Amniotic epithelial cell (primary cell): ENCODE measurements at regions not wholly inside any gene's neighbourhood (a gene's known extent, or its start where the extent isn't known, plus 50 kb on each side); places are given as distances from the start of the nearest gene placed in this dataset.
"Not testable (repeated sequence)": the region's sequence is repeated elsewhere in the genome, so short reads cannot be mapped to it uniquely, and the experiment has no call there.

Experiments used
- DNase-seq: peaks from one replicate; pipeline ENCODE4 v3.0.0-alpha.2; 2010; ENCODE audit warnings: low read depth

DNA sequence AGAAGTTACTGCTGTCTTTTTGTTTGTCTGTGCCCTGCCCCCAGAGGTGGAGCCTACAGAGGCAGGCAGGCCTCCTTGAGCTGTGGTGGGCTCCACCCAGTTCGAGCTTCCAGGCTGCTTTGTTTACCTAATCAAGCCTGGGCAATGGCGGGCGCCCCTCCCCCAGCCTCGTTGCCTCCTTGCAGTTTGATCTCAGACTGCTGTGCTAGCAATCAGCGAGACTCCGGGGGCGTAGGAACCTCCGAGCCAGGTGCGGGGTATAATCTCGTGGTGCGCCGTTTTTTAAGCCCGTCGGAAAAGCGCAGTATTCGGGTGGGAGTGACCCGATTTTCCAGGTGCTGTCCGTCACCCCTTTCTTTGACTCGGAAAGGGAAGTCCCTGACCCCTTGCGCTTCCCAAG lies 335.6 kb downstream of the ADGRL2 start:
- DNase-seq: not testable (repeated sequence)

GRCh38 chr1:82125866-82126265 lies 325.1 kb downstream of the ADGRL2 start:
- DNase-seq: no peak

DNA sequence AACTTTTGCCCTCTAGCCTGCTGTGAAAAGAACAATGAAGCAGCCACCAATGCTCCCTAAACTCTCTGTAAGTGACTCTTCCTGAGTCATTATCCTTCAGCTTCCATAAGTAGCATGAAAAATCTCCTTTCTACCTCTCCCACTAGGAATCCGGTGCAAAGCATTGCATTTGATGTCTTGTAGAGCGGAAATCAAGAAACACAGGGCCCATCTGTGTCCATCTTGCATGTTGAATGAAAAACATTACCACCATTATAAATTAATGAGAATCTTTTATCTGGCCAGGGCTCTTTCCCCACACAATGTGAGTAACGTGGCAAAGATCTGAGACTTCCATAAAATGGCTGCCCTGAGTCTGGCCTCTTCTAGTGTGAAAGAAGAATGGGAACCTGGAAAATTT lies 324.4 kb downstream of the ADGRL2 start:
- no peak for DNase-seq

- no peak for DNase-seq
Measured at GRCh38 chr1:82121421-82121820, 320.7 kb downstream of the ADGRL2 start.

- DNase-seq: no peak
Measured at GRCh38 chr1:82116105-82116504, 315.4 kb downstream of the ADGRL2 start.

- no peak for DNase-seq
Measured at GRCh38 chr1:82114887-82115286, 314.2 kb downstream of the ADGRL2 start.

GRCh38 chr1:82110366-82111254 lies 309.9 kb downstream of the ADGRL2 start:
- no peak for DNase-seq

DNA sequence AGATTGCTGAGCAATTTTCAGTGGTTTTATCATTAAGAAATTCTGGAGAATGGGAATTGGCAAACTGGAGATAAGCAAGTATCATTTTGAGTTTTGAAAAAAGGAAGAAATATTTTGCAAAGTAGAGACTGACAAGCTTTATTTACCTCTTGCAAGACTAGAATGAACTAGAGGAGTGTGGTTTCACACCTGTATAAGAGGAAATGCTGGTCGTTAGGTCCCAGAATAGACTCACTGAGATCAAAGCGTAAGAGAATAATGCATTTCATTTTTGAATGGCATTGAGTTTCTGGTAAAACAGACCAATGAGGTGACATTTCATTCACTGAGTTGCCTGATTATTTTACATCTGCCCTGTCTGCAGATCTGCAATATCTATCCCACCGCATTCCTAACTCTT lies 308.1 kb downstream of the ADGRL2 start:
- no peak for DNase-seq

DNA sequence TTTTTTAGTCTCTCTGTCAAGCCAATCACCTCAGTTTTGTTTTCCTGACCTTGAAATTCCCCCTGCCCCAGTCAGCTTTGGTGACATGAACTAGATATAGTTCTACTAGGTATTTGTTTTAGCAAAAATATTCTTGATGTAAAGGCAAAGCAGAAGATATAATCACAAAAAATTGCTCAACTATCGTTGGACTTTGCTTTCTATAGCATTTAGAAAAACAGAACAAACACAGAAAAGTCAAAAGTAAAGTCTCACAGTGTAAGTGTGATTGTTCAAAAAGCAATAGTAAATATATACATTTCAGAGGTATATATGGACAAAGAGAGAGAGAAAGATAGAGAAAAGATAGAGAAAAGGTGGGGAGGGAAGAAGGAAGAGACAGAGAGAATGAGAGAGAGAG lies 305.9 kb downstream of the ADGRL2 start:
- no peak for DNase-seq

DNA sequence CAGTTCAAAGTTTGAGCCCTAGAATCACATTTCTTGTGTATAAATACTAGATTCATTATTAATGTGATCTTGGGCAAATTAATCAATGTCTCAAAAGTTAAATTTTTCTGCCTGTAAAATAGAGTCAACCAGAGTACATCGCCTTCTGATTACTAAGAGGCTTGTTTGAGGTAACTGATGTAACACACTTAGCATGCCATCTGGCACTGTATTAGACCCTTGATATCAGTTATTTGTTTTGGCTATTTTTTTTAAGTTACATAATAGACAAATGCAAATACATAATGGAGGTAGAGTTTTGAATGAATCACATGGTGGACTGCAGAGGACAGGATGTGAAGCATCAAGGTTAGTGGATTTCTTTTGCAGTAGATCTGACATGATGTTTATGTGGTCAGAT lies 298.4 kb downstream of the ADGRL2 start:
- DNase-seq: no peak

DNA sequence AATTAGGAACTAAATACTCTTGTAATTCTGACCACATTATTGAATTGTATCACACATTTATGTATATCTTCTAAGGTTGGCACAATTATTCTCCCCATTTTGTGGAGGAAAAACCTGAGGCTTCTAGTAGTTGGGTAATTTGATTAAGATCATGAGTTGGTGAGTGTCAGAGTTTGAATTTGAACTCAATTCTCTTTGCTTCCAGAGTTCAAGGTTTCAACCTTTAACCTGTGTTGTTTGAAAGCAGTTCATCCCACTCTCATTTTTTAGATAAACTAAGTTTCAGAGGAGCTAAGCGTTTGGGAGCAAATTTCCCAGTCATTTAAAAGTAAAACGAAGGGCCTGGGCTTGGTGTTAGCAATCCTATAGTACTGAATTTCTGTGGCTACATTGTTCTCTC lies 293.4 kb downstream of the ADGRL2 start:
- DNase-seq: no peak

- DNase-seq: no peak
Measured at GRCh38 chr1:82091729-82092128, 291.0 kb downstream of the ADGRL2 start.

GRCh38 chr1:82091265-82091664 lies 290.5 kb downstream of the ADGRL2 start:
- no peak for DNase-seq

DNA sequence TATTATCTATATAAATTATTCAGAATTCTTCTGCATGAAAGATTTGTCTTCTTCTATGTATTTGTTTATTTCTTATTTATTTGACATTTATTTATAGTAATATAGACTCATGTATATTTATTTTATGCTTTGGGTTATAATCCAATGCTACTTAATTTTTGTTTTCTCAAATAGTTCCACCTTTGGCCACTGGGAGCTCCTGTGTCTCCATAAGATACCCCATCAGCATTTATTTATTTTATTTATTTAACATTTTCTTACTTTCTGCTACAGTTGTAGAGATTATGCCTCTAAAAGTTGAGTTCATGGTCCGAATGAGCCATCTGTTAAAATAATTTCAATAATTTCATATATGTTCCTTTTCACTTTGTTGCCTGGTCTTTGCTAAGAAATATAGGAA lies 289.4 kb downstream of the ADGRL2 start:
- DNase-seq: no peak

GRCh38 chr1:82086739-82087138 lies 286.0 kb downstream of the ADGRL2 start:
- no peak for DNase-seq

DNA sequence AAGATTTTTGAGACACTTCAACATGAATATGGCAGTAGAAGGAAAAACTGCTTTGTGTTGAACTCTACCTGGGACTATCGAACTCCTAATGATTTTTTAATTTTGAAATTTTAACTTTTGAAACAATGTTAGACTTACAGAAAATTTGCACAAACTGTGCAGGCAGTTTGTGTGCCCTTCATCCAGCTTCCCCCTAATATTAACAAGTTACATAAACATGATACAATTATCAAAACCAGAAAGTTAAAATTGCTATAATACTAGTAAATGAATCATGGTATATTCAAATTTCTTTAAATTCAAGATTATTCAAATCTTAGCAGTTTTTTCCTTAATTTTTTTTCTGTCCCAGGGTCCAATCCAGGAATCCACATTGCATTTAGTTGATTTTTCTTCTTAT lies 278.9 kb downstream of the ADGRL2 start:
- no peak for DNase-seq

DNA sequence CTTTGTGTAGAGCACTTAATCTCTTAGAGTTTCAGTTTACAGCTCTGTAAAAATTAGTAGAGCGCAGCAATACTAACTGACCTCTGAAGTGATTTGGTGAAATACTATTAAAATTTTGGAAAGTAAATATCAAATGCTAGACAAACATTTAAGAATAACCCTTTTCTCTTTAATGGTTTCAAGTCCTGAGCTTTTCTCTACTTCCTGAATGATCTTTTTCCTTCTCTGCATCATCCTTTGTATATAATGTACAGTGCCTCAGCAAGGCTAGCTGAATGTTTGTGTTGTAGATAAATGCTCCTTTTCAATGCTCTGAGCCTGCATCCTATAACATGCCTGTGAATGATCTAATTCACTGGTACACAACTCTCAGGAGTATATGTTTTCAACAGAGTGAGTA lies 272.9 kb downstream of the ADGRL2 start:
- no peak for DNase-seq

DNA sequence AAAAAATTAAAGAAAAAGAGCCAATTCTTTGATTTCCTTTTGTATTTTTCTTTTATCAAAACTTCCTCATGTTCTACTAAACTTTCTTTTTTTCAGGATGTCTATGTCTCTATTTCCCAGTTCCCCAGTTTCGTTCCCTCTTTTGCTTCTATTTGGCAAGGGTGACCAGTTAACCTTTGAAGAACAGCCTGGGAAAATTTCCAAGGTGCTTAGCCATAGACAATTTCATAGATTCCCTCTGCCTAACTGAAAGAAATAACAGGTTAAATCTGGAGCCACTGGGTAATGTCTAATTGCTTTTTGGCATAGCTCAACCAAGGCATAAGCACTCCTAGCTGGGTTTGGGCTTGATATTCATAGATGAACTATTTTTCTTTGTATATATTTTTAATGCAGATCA lies 272.3 kb downstream of the ADGRL2 start:
- no peak for DNase-seq

DNA sequence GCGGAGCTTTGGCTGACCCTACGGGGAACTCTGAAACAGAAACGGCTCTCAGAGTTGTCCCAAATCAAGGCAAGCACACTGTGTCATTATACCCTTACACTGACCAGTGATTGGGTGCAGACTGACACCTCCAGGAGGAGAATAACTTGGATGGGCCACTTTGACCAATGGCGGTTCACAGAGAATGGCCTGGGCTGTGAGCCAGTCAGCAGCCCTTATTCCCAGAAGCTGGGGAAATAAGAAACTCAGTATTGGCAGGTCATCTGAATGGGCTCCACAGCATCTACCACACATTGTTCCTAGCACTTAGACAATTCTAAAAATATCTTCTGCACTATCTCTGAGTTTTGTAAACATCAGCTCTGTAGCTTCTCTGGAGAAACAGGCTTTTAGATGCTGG lies 265.2 kb downstream of the ADGRL2 start:
- no peak for DNase-seq

DNA sequence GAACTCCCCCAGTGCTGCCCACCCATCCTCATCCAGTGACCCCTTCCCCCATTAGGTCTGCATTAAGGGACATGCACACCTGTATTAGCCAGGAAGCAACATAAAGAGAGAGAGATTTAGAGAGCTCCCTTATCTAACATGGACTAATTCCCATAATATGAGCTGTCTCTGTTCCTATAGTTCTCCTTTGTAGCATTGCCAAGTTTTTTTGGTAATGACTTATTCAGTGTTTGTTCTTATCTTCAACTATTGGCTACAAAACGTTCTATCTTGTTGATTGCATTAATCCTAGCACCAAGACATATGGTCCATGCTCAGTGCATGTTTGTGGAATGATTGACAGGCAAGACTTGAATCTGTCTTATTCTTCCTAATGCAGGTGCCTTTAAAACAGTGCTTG lies 264.0 kb downstream of the ADGRL2 start:
- DNase-seq: peak; percentile 1

- no peak for DNase-seq
Measured at GRCh38 chr1:82062206-82062605, 261.5 kb downstream of the ADGRL2 start.

- no peak for DNase-seq
Measured at GRCh38 chr1:82059959-82060358, 259.2 kb downstream of the ADGRL2 start.

- DNase-seq: no peak
Measured at GRCh38 chr1:82057011-82057410, 256.3 kb downstream of the ADGRL2 start.

GRCh38 chr1:82055375-82055774 lies 254.6 kb downstream of the ADGRL2 start:
- not testable (repeated sequence) for DNase-seq
